ENCODE measurements at regions not wholly inside any gene's neighbourhood (a gene's known extent, or its start where the extent isn't known, plus 50 kb on each side); places are given as distances from the start of the nearest gene placed in this dataset.

DNA sequence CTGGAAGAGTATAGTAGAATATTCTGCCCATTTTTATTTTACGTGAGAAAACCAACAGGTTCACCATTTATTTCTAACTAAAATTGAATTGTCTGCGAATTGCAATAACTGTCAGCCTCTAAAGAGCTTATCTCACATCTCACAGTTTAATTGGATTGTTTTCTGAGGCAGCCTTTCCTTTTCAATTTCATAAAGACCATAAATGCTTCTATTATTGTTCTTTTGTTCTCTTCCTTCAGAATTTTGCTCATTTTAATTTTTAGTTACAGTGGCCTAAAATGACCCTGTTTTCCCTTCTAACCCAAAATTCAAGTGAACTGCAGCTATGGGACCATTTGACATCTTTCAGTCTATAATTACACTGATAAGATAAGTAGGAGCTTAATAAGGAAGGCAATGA lies 147.6 kb downstream of the KLHL28 start:
- no peak overlapping the region for H2AFZ ChIP-seq (ENCODE audit: low read depth, low read length)
- H3K27ac ChIP-seq (ENCODE audit: low read length), result no peak overlapping the region
- H3K36me3 ChIP-seq (replicated peaks; ENCODE audit: low read depth, low read length), result no peaks in the 10 kb centered on the region
- no peaks in the 10 kb centered on the region for H4K20me1 ChIP-seq (ENCODE audit: insufficient read depth, low read length)
- no peak overlapping the region for H3K4me2 ChIP-seq (ENCODE audit: low read length)
- no peaks in the 10 kb centered on the region for H3K79me2 ChIP-seq (ENCODE audit: low read length)
- H3K9ac ChIP-seq (ENCODE audit: low read length), result no peak overlapping the region
- H3K27me3 ChIP-seq (ENCODE audit: low read depth, low read length), result no peaks in the 10 kb centered on the region
- TF ChIP-seq EZH2phosphoT487 (IDR thresholded peaks at IDR 0.05; ENCODE audit: low read depth), result no peak
- no peaks in the 10 kb centered on the region for H3K4me1 ChIP-seq (ENCODE audit: low read length)
- H3K9me3 ChIP-seq (ENCODE audit: insufficient read depth, low read length), result no peaks in the 10 kb centered on the region
- H3K4me3 ChIP-seq (ENCODE audit: low read length), result no peak overlapping the region

DNA sequence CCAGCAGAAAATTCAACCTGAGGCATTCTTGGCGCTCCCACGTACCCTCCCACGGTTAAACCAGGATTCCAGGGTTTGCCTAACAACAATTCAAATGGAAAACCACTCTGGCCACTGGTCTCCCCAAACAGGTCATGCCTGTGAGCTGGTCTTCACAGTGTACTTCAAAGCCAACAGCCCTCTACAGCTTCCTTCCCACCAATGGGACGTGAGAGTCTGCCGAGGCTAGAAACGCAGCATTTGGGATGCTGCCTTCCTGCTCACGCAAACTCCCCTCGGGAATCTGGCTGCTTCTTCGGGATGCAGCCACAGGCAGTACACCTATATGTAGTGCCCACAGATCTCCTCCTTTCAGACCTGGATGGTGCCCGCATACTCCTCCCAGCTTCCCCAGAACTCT lies 149.1 kb downstream of the KLHL28 start:
- Histone ChIP-seq H3K79me2 (ENCODE audit: low read length) (no peaks in the 10 kb centered on the region), H3K36me3 (replicated peaks; ENCODE audit: low read depth, low read length) (no peaks in the 10 kb centered on the region), H3K4me2 (ENCODE audit: low read length) (no peak overlapping the region), H3K27me3 (ENCODE audit: low read depth, low read length) (no peaks in the 10 kb centered on the region), H3K4me3 (ENCODE audit: low read length) (no peak overlapping the region), H2AFZ (ENCODE audit: low read depth, low read length) (no peak overlapping the region), H3K9ac (ENCODE audit: low read length) (no peak overlapping the region), H3K9me3 (ENCODE audit: insufficient read depth, low read length) (no peaks in the 10 kb centered on the region), H4K20me1 (ENCODE audit: insufficient read depth, low read length) (no peaks in the 10 kb centered on the region), H3K4me1 (ENCODE audit: low read length) (no peaks in the 10 kb centered on the region), H3K27ac (ENCODE audit: low read length) (no peak overlapping the region)
- TF ChIP-seq CTCF (IDR thresholded peaks at IDR 0.05; ENCODE audit: low read depth, low read length) (no peak), EZH2phosphoT487 (IDR thresholded peaks at IDR 0.05; ENCODE audit: low read depth) (no peak)

- H3K36me3 ChIP-seq (replicated peaks; ENCODE audit: low read depth, low read length), result no peaks in the 10 kb centered on the region
- no peak overlapping the region for H3K9ac ChIP-seq (ENCODE audit: low read length)
- no peak overlapping the region for H3K4me3 ChIP-seq (ENCODE audit: low read length)
- no peak overlapping the region for H3K27ac ChIP-seq (ENCODE audit: low read length)
- H3K79me2 ChIP-seq (ENCODE audit: low read length), result no peaks in the 10 kb centered on the region
- no peaks in the 10 kb centered on the region for H3K27me3 ChIP-seq (ENCODE audit: low read depth, low read length)
- no peaks in the 10 kb centered on the region for H3K9me3 ChIP-seq (ENCODE audit: insufficient read depth, low read length)
- TF ChIP-seq EZH2phosphoT487 (IDR thresholded peaks at IDR 0.05; ENCODE audit: low read depth), result no peak
- no peak for TF ChIP-seq CTCF (IDR thresholded peaks at IDR 0.05; ENCODE audit: low read depth, low read length)
- H4K20me1 ChIP-seq (ENCODE audit: insufficient read depth, low read length), result no peaks in the 10 kb centered on the region
- H3K4me1 ChIP-seq (ENCODE audit: low read length), result no peaks in the 10 kb centered on the region
- no peak overlapping the region for H2AFZ ChIP-seq (ENCODE audit: low read depth, low read length)
- no peak overlapping the region for H3K4me2 ChIP-seq (ENCODE audit: low read length)
Observed at GRCh38 chr14:44804391-44804790, 157.4 kb downstream of the KLHL28 start.

- TF ChIP-seq CTCF (IDR thresholded peaks at IDR 0.05; ENCODE audit: low read depth, low read length) (peak; percentile 82), EZH2phosphoT487 (IDR thresholded peaks at IDR 0.05; ENCODE audit: low read depth) (no peak)
- H3K4me1 ChIP-seq (ENCODE audit: low read length), result no peaks in the 10 kb centered on the region
- no peak overlapping the region for H3K9ac ChIP-seq (ENCODE audit: low read length)
- no peaks in the 10 kb centered on the region for H3K36me3 ChIP-seq (replicated peaks; ENCODE audit: low read depth, low read length)
- no peak overlapping the region for H2AFZ ChIP-seq (ENCODE audit: low read depth, low read length)
- no peak overlapping the region for H3K4me2 ChIP-seq (ENCODE audit: low read length)
- H4K20me1 ChIP-seq (ENCODE audit: insufficient read depth, low read length), result no peaks in the 10 kb centered on the region
- no peak overlapping the region for H3K27ac ChIP-seq (ENCODE audit: low read length)
- no peak overlapping the region for H3K4me3 ChIP-seq (ENCODE audit: low read length)
- no peaks in the 10 kb centered on the region for H3K79me2 ChIP-seq (ENCODE audit: low read length)
- H3K27me3 ChIP-seq (ENCODE audit: low read depth, low read length), result no peaks in the 10 kb centered on the region
- H3K9me3 ChIP-seq (ENCODE audit: insufficient read depth, low read length), result no peaks in the 10 kb centered on the region
Observed at GRCh38 chr14:44803239-44803905, 158.4 kb downstream of the KLHL28 start.
